HG02938 (cell line): ENCODE measurements at regions not wholly inside any gene's neighbourhood (a gene's known extent, or its start where the extent isn't known, plus 50 kb on each side); places are given as distances from the start of the nearest gene placed in this dataset.
"Not testable (repeated sequence)": the region's sequence is repeated elsewhere in the genome, so short reads cannot be mapped to it uniquely, and the experiment has no call there.

Experiments used
- ATAC-seq: cut with Tn5 transposase; IDR thresholded peaks from one replicate; pipeline ENCODE4 v1.9.1; 2021; ENCODE audit warnings: mild to moderate bottlenecking, moderate library complexity; ENCODE audit not compliant: unreplicated experiment

- ATAC-seq, result no peak
These were observed 83.8 kb upstream of the RASA1 start for GRCh38 chr5:87183896-87184295.

DNA sequence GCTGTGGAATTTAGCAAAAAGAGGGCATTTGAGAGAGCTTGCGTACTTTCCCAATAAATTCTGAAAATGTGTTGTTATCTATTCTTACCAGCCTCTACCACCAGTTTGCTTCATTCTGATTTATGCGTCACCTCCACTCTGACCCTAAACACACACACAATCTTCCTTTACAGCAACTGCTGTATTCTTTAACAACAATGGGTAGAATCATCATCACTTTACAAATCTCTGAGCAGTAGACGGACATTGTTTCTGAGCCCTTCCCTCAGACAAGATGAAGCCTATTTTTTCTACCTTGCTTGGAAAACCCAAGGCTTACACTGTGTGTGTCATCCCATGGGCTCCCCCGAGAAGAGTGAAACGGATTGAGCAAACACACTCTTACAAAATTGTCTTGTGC lies 83.1 kb upstream of the RASA1 start:
- ATAC-seq, result no peak

DNA sequence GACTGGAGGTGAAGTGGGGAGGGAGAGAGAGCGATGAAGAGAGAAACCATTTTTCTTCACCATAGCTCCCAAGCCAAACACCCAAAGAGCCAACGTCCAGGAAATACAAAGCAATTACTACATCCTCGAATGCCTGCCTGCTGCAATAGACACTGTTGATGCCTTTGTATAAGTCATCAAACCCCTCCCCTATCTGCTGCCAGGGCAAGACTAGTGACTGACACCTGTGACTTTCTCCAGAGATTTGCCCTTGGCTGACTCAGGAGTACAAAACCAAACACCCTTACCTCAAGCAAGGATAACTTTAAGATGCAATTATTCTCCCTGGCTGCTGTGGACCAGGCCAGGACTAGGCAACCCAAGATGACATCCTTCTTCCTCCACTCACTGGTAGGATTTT lies 81.8 kb upstream of the RASA1 start:
- ATAC-seq, result no peak

- ATAC-seq, result no peak
These were observed 79.3 kb upstream of the RASA1 start for GRCh38 chr5:87188391-87188790.

- ATAC-seq, result no peak
These were observed 77.6 kb upstream of the RASA1 start for GRCh38 chr5:87190041-87190440.

DNA sequence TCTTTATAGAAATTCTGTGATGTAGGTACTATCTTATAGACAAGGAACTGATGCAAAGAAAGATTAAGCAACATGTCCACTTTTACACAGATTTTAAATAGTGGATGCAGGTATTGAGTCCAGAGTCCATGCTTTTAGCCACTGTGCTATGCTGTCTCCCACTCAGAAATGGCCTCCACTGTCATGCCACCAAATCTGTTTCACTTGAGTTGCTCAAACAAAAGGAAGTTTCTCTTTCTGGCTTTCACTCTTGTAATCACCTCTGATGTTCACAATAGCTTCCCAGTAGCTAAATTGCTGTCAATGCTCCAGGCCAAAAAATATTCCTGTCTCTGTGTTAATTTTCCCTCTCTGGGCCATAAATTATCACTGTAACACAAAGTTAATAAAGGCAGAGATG lies 77.0 kb upstream of the RASA1 start:
- peak; percentile 69 for ATAC-seq

GRCh38 chr5:87191645-87192044 lies 76.0 kb upstream of the RASA1 start:
- ATAC-seq, result no peak

DNA sequence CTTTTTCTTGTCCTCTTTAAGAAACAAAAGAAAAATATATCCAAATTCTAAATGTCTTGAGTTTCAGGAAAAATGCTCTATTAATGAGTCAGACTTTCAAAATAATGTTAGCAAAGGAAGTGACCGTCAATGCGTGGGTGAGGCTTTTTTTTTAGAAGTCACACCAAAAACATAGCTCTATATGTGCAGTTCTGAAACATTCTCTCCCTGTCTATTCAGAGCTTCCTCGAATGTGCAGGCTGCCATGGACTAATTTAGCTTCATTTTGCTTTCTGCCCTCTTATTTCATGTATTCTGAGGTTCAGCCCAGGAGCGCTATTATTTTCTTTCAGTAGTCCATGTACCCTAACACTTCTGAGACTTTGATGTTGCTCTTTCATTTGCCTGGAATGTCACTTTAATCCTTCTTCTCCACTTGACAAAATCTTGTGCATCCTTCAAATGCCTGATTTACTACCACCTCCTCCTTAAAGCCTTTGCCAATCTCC lies 72.5 kb upstream of the RASA1 start:
- ATAC-seq, result peak; percentile 40

- ATAC-seq, result no peak
These were observed 72.1 kb upstream of the RASA1 start for GRCh38 chr5:87195616-87196015.

GRCh38 chr5:87198010-87198409 lies 69.7 kb upstream of the RASA1 start:
- ATAC-seq, result no peak

- not testable (repeated sequence) for ATAC-seq
These were observed 68.4 kb upstream of the RASA1 start for GRCh38 chr5:87199246-87199645.

- not testable (repeated sequence) for ATAC-seq
These were observed 68.0 kb upstream of the RASA1 start for GRCh38 chr5:87199704-87200103.

- no peak for ATAC-seq
These were observed 57.6 kb upstream of the RASA1 start for GRCh38 chr5:87210076-87210475.

DNA sequence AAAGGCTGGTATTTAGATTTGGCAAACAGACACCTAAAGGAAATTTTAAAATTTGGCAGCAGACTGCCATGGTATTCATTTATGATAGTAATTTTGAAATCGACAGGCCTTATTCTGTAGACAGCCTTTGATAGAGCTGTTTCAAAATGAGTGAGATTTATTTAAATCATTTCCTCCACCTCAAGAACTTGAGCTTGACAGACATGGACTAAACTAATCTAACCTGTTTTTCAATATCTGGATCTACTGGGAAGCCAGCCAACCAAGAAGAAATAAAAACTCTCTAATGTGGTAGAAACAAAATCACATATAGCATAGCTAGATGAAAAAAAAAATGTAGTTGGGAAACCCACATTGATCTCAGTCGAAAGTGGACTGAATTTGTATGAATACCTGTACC lies 56.9 kb upstream of the RASA1 start:
- no peak for ATAC-seq

DNA sequence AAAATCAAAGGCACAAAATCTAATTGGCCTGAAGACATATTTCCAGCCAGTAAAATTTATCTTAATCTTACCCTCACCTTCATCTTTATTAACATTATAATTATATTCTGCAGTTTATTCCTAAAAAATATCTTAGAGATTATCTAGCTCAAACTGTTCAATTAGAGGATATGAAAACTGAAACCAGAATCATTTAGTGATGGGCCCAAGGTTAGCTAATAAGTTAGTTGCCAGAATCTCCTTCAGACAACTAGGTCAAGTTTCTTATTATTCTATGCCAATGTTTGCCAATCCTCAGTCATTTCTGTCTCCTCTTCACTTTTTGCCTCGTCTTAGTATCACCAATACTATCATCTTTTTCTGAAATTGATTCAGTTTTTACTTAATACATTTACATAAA lies 56.0 kb upstream of the RASA1 start:
- ATAC-seq, result peak; percentile 82

DNA sequence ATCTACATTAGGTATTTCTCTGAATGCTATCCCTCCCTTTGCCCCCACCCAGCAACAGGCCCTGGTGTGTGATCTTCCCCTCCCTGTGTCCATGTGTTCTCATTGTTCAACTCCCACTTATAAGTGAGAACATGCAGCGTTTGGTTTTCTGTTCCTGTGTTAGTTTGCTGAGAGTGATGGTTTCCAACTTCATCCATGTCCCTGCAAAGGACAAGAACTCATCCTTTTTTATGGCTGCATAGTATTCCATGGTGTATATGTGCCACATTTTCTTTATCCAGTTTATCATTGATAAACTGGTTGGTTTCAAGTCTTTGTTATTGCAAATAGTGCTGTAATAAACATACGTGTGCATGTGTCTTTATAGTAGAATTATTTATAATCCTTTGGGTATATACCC lies 55.5 kb upstream of the RASA1 start:
- ATAC-seq, result not testable (repeated sequence)

- ATAC-seq, result not testable (repeated sequence)
These were observed 50.2 kb upstream of the RASA1 start for GRCh38 chr5:87217480-87217879.
